Spleen (tissue), 11 donors: ENCODE measurements at regions not wholly inside any gene's neighbourhood (a gene's known extent, or its start where the extent isn't known, plus 50 kb on each side); places are given as distances from the start of the nearest gene placed in this dataset.

ENCODE experiments used
- DNase-seq: peaks from one replicate; pipeline ENCODE4 v3.0.0-alpha.2; 2020
- H3K27ac ChIP-seq, 8 donors: fragments of 200-600 bp; sonication (generic) in 7 of 8; 1 replicate in 4 of 8; 2 replicates in 4 of 8; pipeline versions ENCODE4 v1.5.0 to v1.8.0; 2016 to 2021; ENCODE audit warnings: inconsistent platforms in 4 of 8, mild to moderate bottlenecking in 4 of 8, moderate library complexity in 1 of 8
- H3K27me3 ChIP-seq, 7 donors: fragments of 200-600 bp; sonication (generic) in 6 of 7; replicated peaks in 1 of 7; 1 replicate in 4 of 7; 2 replicates in 3 of 7; pipeline versions ENCODE4 v1.5.0 to v1.8.0; 2016 to 2021; ENCODE audit warnings: inconsistent platforms in 3 of 7, mild to moderate bottlenecking in 1 of 7
- H3K36me3 ChIP-seq, 6 donors: fragments of 200-600 bp; sonication (generic) in 5 of 6; 1 replicate in 4 of 6; 2 replicates in 2 of 6; pipeline versions ENCODE4 v1.5.0 to v1.8.0; 2016 to 2021; ENCODE audit warnings: inconsistent platforms in 2 of 6
- H3K4me1 ChIP-seq, 6 donors: fragments of 200-600 bp; sonication (generic) in 5 of 6; 1 replicate in 3 of 6; 2 replicates in 3 of 6; pipeline versions ENCODE4 v1.5.0 to v1.8.0; 2016 to 2021; ENCODE audit warnings: inconsistent platforms in 3 of 6
- H3K4me3 ChIP-seq, 8 donors: fragments of 200-600 bp; sonication (generic) in 7 of 8; 1 replicate in 4 of 8; 2 replicates in 4 of 8; pipeline versions ENCODE4 v1.5.0 to v1.8.0; 2016 to 2021; ENCODE audit warnings: inconsistent platforms in 4 of 8, mild to moderate bottlenecking in 4 of 8, moderate library complexity in 2 of 8
- H3K9me3 ChIP-seq, 8 donors: fragments of 200-600 bp; sonication (generic) in 7 of 8; 1 replicate in 4 of 8; 2 replicates in 4 of 8; pipeline versions ENCODE4 v1.5.0 to v1.8.0; 2016 to 2021; ENCODE audit warnings: inconsistent platforms in 4 of 8
- CTCF ChIP-seq, 11 experiments: fragments of 200-600 bp in 7 of 11; fragments of 450-650 bp in 4 of 11; sonication (generic) in 4 of 11; IDR thresholded peaks in 8 of 11; conservative IDR thresholded peaks in 3 of 11; 1 replicate in 7 of 11; 2 replicates in 4 of 11; pipeline versions ENCODE4 v1.4.0 to v1.8.0; 2016 to 2021; ENCODE audit warnings: antibody characterized with exemption in 11 of 11, inconsistent platforms in 4 of 11, mild to moderate bottlenecking in 1 of 11
- POLR2A ChIP-seq, 3 donors: fragments of 450-650 bp; IDR thresholded peaks; one replicate each; pipeline ENCODE4 v1.5.1; 2017; ENCODE audit warnings: antibody characterized with exemption in 3 of 3, mild to moderate bottlenecking in 1 of 3
- POLR2AphosphoS5 ChIP-seq, 3 donors: sonication (generic); formaldehyde crosslinking; IDR thresholded peaks; one replicate each; pipeline ENCODE4 v1.5.1; 2017; ENCODE audit warnings: antibody characterized with exemption in 3 of 3
- WGBS, 5 donors: extraction: QIAGEN DNeasy Blood & Tissue Kit in 3 of 5; methylation state at CpG; one replicate each; pipeline versions ENCODE4 v1.1.5 to v1.1.7; 2013 to 2018; 5-methylcytosine and 5-hydroxymethylcytosine counted together
- intact Hi-C: fragments of 100-400 bp; cut with DNase I; formaldehyde crosslinking; loops from one replicate; pipeline ENCODE4 v1.15.0; 2023; ENCODE audit warnings: low total_unique reads
- donor health status: healthy with polysubstance abuse.
- donor health status: DM: no; HTN: no; CAD: no; lungs with moderate emphysema.
- donor health status: DM: no; HTN: no; CAD: no.
- donor health status: Bipolar disorder and iron deficiency.
- donor health status: healthy.
- donor health status: DM: no; HTN: no; CAD: no.
- donor health status: DM: yes; HTN: yes; CAD: no.

GRCh38 chr1:10899490-10900250, 103.2 kb upstream of the CASZ1 start:
- TF ChIP-seq POLR2AphosphoS5 (IDR thresholded peaks at IDR 0.05) (no peak), CTCF (IDR thresholded peaks at IDR 0.05 in 8 of 11, conservative IDR thresholded peaks at IDR 0.05 in 3 of 11) (no peak), POLR2A (IDR thresholded peaks at IDR 0.05) (no peak)
- H3K9me3 ChIP-seq, result no peaks in the 10 kb centered on the region
- WGBS, 5 donors, result 73 to 86% (median 79%) methylated on average over 12 to 18 of the region's 18 CpGs
- peaks cover 0 to 14% (median 9%) of the 10 kb centered on the region in 6 donors for H3K4me1 ChIP-seq
- intact Hi-C loops, result no loop called here
- DNase-seq, result peak; percentile 36
- peaks cover 0 to 72% (median 15%) of the 10 kb centered on the region in 7 donors for H3K27me3 ChIP-seq
- H3K27ac ChIP-seq, result no peak overlapping the region
- no peaks in the 10 kb centered on the region for H3K36me3 ChIP-seq
- H3K4me3 ChIP-seq, result no peak overlapping the region

- DNase-seq, result no peak
- peaks cover 0 to 73% (median 15%) of the 10 kb centered on the region in 7 donors for H3K27me3 ChIP-seq
- H3K4me1 ChIP-seq, result peaks cover 0 to 20% (median 15%) of the 10 kb centered on the region in 6 donors
- WGBS, 5 donors, result 72 to 89% (median 80%) methylated on average over 5 to 12 of the region's 12 CpGs
- H3K4me3 ChIP-seq, result no peak overlapping the region
- no peak overlapping the region for H3K27ac ChIP-seq
- TF ChIP-seq POLR2A (IDR thresholded peaks at IDR 0.05) (no peak), CTCF (IDR thresholded peaks at IDR 0.05 in 8 of 11, conservative IDR thresholded peaks at IDR 0.05 in 3 of 11) (no peak)
- intact Hi-C loops, result no loop called here
- H3K36me3 ChIP-seq, result no peaks in the 10 kb centered on the region
- no peaks in the 10 kb centered on the region for H3K9me3 ChIP-seq
Observed at GRCh38 chr1:10900251-10900651, 103.8 kb upstream of the CASZ1 start.

GRCh38 chr1:10900691-10901090, 104.2 kb upstream of the CASZ1 start:
- TF ChIP-seq CTCF (IDR thresholded peaks at IDR 0.05 in 8 of 11, conservative IDR thresholded peaks at IDR 0.05 in 3 of 11), result no peak
- TF ChIP-seq POLR2A (IDR thresholded peaks at IDR 0.05), result no peak
- no peak for TF ChIP-seq POLR2AphosphoS5 (IDR thresholded peaks at IDR 0.05)
- Histone ChIP-seq H3K36me3 (no peaks in the 10 kb centered on the region), H3K9me3 (no peaks in the 10 kb centered on the region), H3K27me3 (peaks cover 0 to 75% (median 15%) of the 10 kb centered on the region in 7 donors), H3K4me3 (no peak overlapping the region), H3K4me1 (peaks cover 0 to 24% (median 20%) of the 10 kb centered on the region in 6 donors), H3K27ac (no peak overlapping the region)
- 73 to 81% (median 77%) methylated on average over 6 of the region's 6 CpGs for WGBS, 5 donors
- peak; percentile 28 for DNase-seq
- intact Hi-C loops, result no loop called here

- Histone ChIP-seq H3K27me3 (peaks cover 0 to 81% (median 15%) of the 10 kb centered on the region in 7 donors), H3K27ac (no peak overlapping the region), H3K9me3 (no peaks in the 10 kb centered on the region), H3K36me3 (no peaks in the 10 kb centered on the region), H3K4me3 (no peak overlapping the region), H3K4me1 (peaks cover 0 to 30% (median 21%) of the 10 kb centered on the region in 6 donors)
- WGBS, 5 donors, result 71 to 85% (median 79%) methylated on average over 27 to 29 of the region's 29 CpGs
- peak; percentile 57 for DNase-seq
- TF ChIP-seq POLR2AphosphoS5 (IDR thresholded peaks at IDR 0.05), result no peak
- TF ChIP-seq POLR2A (IDR thresholded peaks at IDR 0.05), result no peak
- intact Hi-C loops, result no loop called here
Observed at GRCh38 chr1:10901091-10901890, 104.8 kb upstream of the CASZ1 start.
